DND-41 (cell line): ENCODE measurements at regions not wholly inside any gene's neighbourhood (a gene's known extent, or its start where the extent isn't known, plus 50 kb on each side); places are given as distances from the start of the nearest gene placed in this dataset.

Experiments used
- CTCF ChIP-seq: IDR thresholded peaks from 2 replicates; pipeline ENCODE4 v1.5.1; 2012; ENCODE audit warnings: borderline replicate concordance, low read length, moderate library complexity, mild to moderate bottlenecking; ENCODE audit not compliant: poor library complexity, severe bottlenecking; ENCODE audit errors: extremely low read depth
- EZH2 ChIP-seq: IDR thresholded peaks from 3 replicates; pipeline ENCODE4 v1.6.1; 2012; ENCODE audit warnings: borderline replicate concordance, low read depth, mild to moderate bottlenecking, moderate library complexity, low read length, inconsistent platforms; ENCODE audit not compliant: severe bottlenecking

DNA sequence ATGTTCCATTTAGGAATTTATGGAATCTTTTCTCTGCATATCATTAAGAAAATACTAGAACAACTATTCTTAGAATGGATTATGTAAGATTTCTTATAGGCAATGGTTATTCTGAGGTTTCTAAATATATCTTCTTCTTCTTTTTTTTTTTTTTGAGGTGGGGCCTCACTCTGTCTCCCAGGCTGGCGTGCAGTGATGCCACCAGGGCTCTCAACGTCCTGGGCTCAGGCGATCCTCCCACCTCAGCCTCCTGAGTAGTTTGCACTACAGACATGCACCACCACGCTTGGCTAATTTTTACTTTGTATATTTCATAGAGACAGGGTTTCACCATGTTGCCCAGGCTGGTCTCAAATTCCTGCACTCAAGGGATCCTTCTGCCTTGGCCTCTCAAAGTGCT, 137.2 kb downstream of the SREK1 start:
- no peak for TF ChIP-seq CTCF
- no peak for TF ChIP-seq EZH2
